HepG2 (cell line): ENCODE measurements at regions not wholly inside any gene's neighbourhood (a gene's known extent, or its start where the extent isn't known, plus 50 kb on each side); places are given as distances from the start of the nearest gene placed in this dataset.

Source experiments
- ATAC-seq: fragments of 200-7000 bp; cut with Tn5 transposase; 3 replicates; pipeline ENCODE4 v1.9.1; 2020; ENCODE audit warnings: mild to moderate bottlenecking, moderate library complexity
- BruUV-seq: library from RNA; stranded (reverse); fragments of 400-500 nt; replicated peaks from 2 replicates; lab custom pipeline; 2021; lab: Mats Ljungman, UMichigan
- CTCF ChIA-PET: fragments of 300-600 bp; formaldehyde crosslinking; extraction: SDS; loops from one replicate; lab custom pipeline; 2021; ENCODE audit warnings: low total read pairs, inconsistent platforms, low intra/inter-chr PET ratio; lab: Yijun Ruan, JAX
- POLR2A ChIA-PET: fragments of 350-600 bp; sonication (Branson Sonifier 250); formaldehyde crosslinking; loops from one replicate; lab custom pipeline; 2020; ENCODE audit warnings: antibody characterized with exemption, inconsistent platforms; lab: Yijun Ruan, JAX
- DNase-seq: peaks from one replicate; pipeline ENCODE4 v3.0.0-alpha.2; 2015; ENCODE audit warnings: low spot score
- FAIRE-seq: peaks from 3 replicates; lab custom pipeline; 2011; peaks lifted over from hg19 to GRCh38; lab: Jason Lieb, UNC
- H2AFZ ChIP-seq: one replicate; pipeline ENCODE4 v1.6.1; 2011; ENCODE audit warnings: low read length, inconsistent platforms
- H3K27ac ChIP-seq: fragments of 300-600 bp; 3 replicates; pipeline ENCODE4 v1.8.0; 2011; ENCODE audit warnings: mixed run types, mild to moderate bottlenecking, mixed read lengths, low read length, inconsistent platforms; ENCODE audit not compliant: insufficient read depth; ENCODE audit errors: extremely low read length
- H3K27me3 ChIP-seq, 2 experiments: fragments of 200-600 bp in 1 of 2; 2 replicates in 1 of 2; 3 replicates in 1 of 2; pipeline versions ENCODE4 v1.6.0 to v1.8.0; 2011; ENCODE audit warnings: low read length in 2 of 2, mild to moderate bottlenecking in 2 of 2, moderate library complexity in 2 of 2, inconsistent platforms in 1 of 2; ENCODE audit not compliant: insufficient read depth in 2 of 2, control insufficient read depth in 1 of 2
- H3K36me3 ChIP-seq, 2 experiments: fragments of 200-600 bp in 1 of 2; replicated peaks in 1 of 2; 2 replicates in 1 of 2; 3 replicates in 1 of 2; pipeline versions ENCODE4 v1.5.1 to v1.8.0; 2011; ENCODE audit warnings: low read length in 2 of 2, inconsistent platforms in 1 of 2; ENCODE audit not compliant: insufficient read depth in 2 of 2, control insufficient read depth in 1 of 2
- H3K4me1 ChIP-seq: 2 replicates; pipeline ENCODE4 v1.5.1; 2012; ENCODE audit warnings: low read length, inconsistent platforms; ENCODE audit not compliant: insufficient read depth
- H3K4me2 ChIP-seq: 2 replicates; pipeline ENCODE4 v1.6.0; 2011; ENCODE audit warnings: low read depth, low read length, inconsistent platforms
- H3K4me3 ChIP-seq, 3 experiments: fragments of 200-600 bp in 1 of 3; sonication (generic), shearing (Covaris generic) in 1 of 3; replicated peaks in 1 of 3; 2 replicates each; pipeline ENCODE4 v1.5.1; 2011 to 2016; ENCODE audit warnings: low read length in 3 of 3, inconsistent platforms in 2 of 3, low read depth in 2 of 3, mild to moderate bottlenecking in 2 of 3, control low read depth in 1 of 3, mixed read lengths in 1 of 3; ENCODE audit not compliant: insufficient read depth in 1 of 3
- H3K79me2 ChIP-seq: one replicate; pipeline ENCODE4 v1.6.1; 2011; ENCODE audit warnings: low read length, inconsistent platforms; ENCODE audit not compliant: insufficient read depth
- H3K9ac ChIP-seq: 2 replicates; pipeline ENCODE4 v1.6.0; 2011; ENCODE audit warnings: mild to moderate bottlenecking, low read depth, low read length, inconsistent platforms; ENCODE audit not compliant: insufficient read depth
- H3K9me3 ChIP-seq: 2 replicates; pipeline ENCODE4 v1.5.1; 2012; ENCODE audit warnings: mild to moderate bottlenecking, low read length
- H4K20me1 ChIP-seq: 2 replicates; pipeline ENCODE4 v1.6.0; 2011; ENCODE audit warnings: inconsistent platforms, mild to moderate bottlenecking, low read length, moderate library complexity; ENCODE audit not compliant: insufficient read depth
- MEIS2 ChIP-seq: sonication (generic); formaldehyde crosslinking; IDR thresholded peaks from 2 replicates; pipeline ENCODE4 v1.9.0; 2021; ENCODE audit warnings: mild to moderate bottlenecking, missing genetic modification reagents
- NKX3-1 ChIP-seq: sonication (generic); formaldehyde crosslinking; IDR thresholded peaks from 2 replicates; pipeline ENCODE4 v1.5.0; 2020; ENCODE audit warnings: missing genetic modification reagents
- SALL1 ChIP-seq: sonication (generic); formaldehyde crosslinking; IDR thresholded peaks from 2 replicates; pipeline ENCODE4 v1.8.0; 2022; ENCODE audit warnings: mild to moderate bottlenecking, missing genetic modification reagents
- USF2 ChIP-seq, 2 experiments: sonication (generic) in 1 of 2; formaldehyde crosslinking in 1 of 2; IDR thresholded peaks; 2 replicates each; pipeline versions ENCODE4 v1.5.1 to v1.6.1; 2011 to 2020; ENCODE audit warnings: borderline replicate concordance in 1 of 2, low read depth in 1 of 2, low read length in 1 of 2, mild to moderate bottlenecking in 1 of 2, missing genetic modification reagents in 1 of 2, moderate library complexity in 1 of 2
- WIZ ChIP-seq: sonication (generic); formaldehyde crosslinking; IDR thresholded peaks from 2 replicates; pipeline ENCODE4 v1.5.1; 2020; ENCODE audit warnings: mild to moderate bottlenecking, missing genetic modification reagents
- ZMYM3 ChIP-seq: sonication (generic); formaldehyde crosslinking; IDR thresholded peaks from 2 replicates; pipeline ENCODE4 v1.5.1; 2020; ENCODE audit warnings: mild to moderate bottlenecking, missing genetic modification reagents
- ZNF468 ChIP-seq: sonication (generic); formaldehyde crosslinking; IDR thresholded peaks from 2 replicates; pipeline ENCODE4 v1.8.0; 2022; ENCODE audit warnings: mild to moderate bottlenecking, moderate library complexity, missing genetic modification reagents
- ZNF644 ChIP-seq: IDR thresholded peaks from 2 replicates; pipeline ENCODE4 v1.6.1; 2016; ENCODE audit warnings: low read depth
- ZNF788 ChIP-seq: sonication (generic); formaldehyde crosslinking; IDR thresholded peaks from 2 replicates; pipeline ENCODE4 v1.5.0; 2020; ENCODE audit warnings: mild to moderate bottlenecking, missing genetic modification reagents, borderline replicate concordance
- WGBS: methylation state at CpG from one replicate; pipeline ENCODE4 v1.1.6; 2017; ENCODE audit warnings: low lambda C conversion rate; 5-methylcytosine and 5-hydroxymethylcytosine counted together
- in situ Hi-C: cut with HindIII; loops from 2 replicates; pipeline ENCODE4 v1.10.0; 2017; ENCODE audit warnings: low pct_unique_long_range_greater_than_20kb; ENCODE audit not compliant: extremely low pct_ligation_motif_present
- intact Hi-C: fragments of 100-400 bp; cut with micrococcal nuclease; formaldehyde crosslinking; loops from one replicate; pipeline ENCODE4 v1.10.0; 2022; ENCODE audit not compliant: unreplicated experiment
- TF ChIP-seq, protein P1 (sequence below): sonication (generic); formaldehyde crosslinking; IDR thresholded peaks from 2 replicates; pipeline ENCODE4 v1.5.0; 2020; ENCODE audit warnings: mild to moderate bottlenecking, missing genetic modification reagents
- TF ChIP-seq, protein P2 (sequence below): sonication (generic); formaldehyde crosslinking; IDR thresholded peaks from 2 replicates; pipeline ENCODE4 v1.8.0; 2022; ENCODE audit warnings: mild to moderate bottlenecking, missing genetic modification reagents, borderline replicate concordance
- TF ChIP-seq, protein P3 (sequence below): sonication (generic); formaldehyde crosslinking; IDR thresholded peaks from 2 replicates; pipeline ENCODE4 v1.5.1; 2020; ENCODE audit warnings: mild to moderate bottlenecking, missing genetic modification reagents, moderate library complexity

DNA sequence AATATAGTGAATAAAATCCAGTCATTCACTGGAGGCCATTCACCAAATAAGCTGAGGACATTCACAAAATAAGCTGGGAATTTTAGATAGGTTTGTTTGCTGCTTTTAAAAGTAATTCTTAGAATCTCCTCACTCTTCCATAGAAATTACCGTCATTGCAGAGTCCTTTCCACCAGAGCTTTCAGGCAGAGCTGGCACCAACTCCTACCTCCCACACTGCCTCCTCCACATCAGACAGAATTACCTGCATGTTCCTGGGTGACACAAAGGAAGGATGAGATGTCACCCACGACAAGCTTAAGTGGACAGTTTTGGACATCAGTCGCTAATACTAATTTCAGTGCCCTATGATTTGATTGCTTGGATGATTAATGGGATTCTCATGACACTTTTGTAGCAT lies 1113.2 kb downstream of the IGSF11 start:
- no peak for TF ChIP-seq ZNF788 (CRISPR knock-in tag)
- TF ChIP-seq MEIS2 (CRISPR knock-in tag) = no peak
- TF ChIP-seq USF2 (IDR thresholded peaks at IDR 0.05; ENCODE audit: low read depth, low read length) = no peak
- no peak for TF ChIP-seq USF2 (CRISPR knock-in tag; IDR thresholded peaks at IDR 0.05; ENCODE audit: borderline replicate concordance)
- TF ChIP-seq, protein P1, sequence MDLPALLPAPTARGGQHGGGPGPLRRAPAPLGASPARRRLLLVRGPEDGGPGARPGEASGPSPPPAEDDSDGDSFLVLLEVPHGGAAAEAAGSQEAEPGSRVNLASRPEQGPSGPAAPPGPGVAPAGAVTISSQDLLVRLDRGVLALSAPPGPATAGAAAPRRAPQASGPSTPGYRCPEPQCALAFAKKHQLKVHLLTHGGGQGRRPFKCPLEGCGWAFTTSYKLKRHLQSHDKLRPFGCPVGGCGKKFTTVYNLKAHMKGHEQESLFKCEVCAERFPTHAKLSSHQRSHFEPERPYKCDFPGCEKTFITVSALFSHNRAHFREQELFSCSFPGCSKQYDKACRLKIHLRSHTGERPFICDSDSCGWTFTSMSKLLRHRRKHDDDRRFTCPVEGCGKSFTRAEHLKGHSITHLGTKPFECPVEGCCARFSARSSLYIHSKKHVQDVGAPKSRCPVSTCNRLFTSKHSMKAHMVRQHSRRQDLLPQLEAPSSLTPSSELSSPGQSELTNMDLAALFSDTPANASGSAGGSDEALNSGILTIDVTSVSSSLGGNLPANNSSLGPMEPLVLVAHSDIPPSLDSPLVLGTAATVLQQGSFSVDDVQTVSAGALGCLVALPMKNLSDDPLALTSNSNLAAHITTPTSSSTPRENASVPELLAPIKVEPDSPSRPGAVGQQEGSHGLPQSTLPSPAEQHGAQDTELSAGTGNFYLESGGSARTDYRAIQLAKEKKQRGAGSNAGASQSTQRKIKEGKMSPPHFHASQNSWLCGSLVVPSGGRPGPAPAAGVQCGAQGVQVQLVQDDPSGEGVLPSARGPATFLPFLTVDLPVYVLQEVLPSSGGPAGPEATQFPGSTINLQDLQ = no peak
- no peak for TF ChIP-seq SALL1 (CRISPR knock-in tag)
- TF ChIP-seq, protein P2, sequence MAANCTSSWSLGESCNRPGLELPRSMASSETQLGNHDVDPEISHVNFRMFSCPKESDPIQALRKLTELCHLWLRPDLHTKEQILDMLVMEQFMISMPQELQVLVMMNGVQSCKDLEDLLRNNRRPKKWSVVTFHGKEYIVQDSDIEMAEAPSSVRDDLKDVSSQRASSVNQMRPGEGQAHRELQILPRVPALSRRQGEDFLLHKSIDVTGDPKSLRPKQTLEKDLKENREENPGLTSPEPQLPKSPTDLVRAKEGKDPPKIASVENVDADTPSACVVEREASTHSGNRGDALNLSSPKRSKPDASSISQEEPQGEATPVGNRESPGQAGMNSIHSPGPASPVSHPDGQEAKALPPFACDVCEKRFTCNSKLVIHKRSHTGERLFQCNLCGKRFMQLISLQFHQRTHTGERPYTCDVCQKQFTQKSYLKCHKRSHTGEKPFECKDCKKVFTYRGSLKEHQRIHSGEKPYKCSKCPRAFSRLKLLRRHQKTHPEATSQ (CRISPR knock-in tag) = no peak
- no peak for TF ChIP-seq ZNF644 (CRISPR knock-in tag)
- TF ChIP-seq ZNF468 (CRISPR knock-in tag) = no peak
- no peak for TF ChIP-seq ZMYM3
- no peak for TF ChIP-seq WIZ (CRISPR knock-in tag)
- no peak for TF ChIP-seq NKX3-1 (CRISPR knock-in tag)
- TF ChIP-seq, protein P3, sequence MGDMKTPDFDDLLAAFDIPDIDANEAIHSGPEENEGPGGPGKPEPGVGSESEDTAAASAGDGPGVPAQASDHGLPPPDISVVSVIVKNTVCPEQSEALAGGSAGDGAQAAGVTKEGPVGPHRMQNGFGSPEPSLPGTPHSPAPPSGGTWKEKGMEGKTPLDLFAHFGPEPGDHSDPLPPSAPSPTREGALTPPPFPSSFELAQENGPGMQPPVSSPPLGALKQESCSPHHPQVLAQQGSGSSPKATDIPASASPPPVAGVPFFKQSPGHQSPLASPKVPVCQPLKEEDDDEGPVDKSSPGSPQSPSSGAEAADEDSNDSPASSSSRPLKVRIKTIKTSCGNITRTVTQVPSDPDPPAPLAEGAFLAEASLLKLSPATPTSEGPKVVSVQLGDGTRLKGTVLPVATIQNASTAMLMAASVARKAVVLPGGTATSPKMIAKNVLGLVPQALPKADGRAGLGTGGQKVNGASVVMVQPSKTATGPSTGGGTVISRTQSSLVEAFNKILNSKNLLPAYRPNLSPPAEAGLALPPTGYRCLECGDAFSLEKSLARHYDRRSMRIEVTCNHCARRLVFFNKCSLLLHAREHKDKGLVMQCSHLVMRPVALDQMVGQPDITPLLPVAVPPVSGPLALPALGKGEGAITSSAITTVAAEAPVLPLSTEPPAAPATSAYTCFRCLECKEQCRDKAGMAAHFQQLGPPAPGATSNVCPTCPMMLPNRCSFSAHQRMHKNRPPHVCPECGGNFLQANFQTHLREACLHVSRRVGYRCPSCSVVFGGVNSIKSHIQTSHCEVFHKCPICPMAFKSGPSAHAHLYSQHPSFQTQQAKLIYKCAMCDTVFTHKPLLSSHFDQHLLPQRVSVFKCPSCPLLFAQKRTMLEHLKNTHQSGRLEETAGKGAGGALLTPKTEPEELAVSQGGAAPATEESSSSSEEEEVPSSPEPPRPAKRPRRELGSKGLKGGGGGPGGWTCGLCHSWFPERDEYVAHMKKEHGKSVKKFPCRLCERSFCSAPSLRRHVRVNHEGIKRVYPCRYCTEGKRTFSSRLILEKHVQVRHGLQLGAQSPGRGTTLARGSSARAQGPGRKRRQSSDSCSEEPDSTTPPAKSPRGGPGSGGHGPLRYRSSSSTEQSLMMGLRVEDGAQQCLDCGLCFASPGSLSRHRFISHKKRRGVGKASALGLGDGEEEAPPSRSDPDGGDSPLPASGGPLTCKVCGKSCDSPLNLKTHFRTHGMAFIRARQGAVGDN (CRISPR knock-in tag) = no peak
- TF ChIP-seq, all 625 proteins: peak for 0
- H3K27me3 ChIP-seq = no peaks in the 10 kb centered on the region
- no peaks in the 10 kb centered on the region for H3K9me3 ChIP-seq
- CTCF ChIA-PET = no interaction called here
- no peak for FAIRE-seq
- no peak for ATAC-seq
- H4K20me1 ChIP-seq = no peaks in the 10 kb centered on the region
- 3% methylated on average over 3 of the region's 3 CpGs for WGBS
- H3K79me2 ChIP-seq = no peaks in the 10 kb centered on the region
- no peak overlapping the region for H3K9ac ChIP-seq
- H3K4me1 ChIP-seq = no peaks in the 10 kb centered on the region
- no peak overlapping the region for H2AFZ ChIP-seq
- H3K4me3 ChIP-seq = no peak overlapping the region
- no TSS peak for BruUV-seq
- in situ Hi-C loops (no loop called here), intact Hi-C loops (no loop called here)
- POLR2A ChIA-PET = no interaction called here
- no peaks in the 10 kb centered on the region for H3K36me3 ChIP-seq
- no peak overlapping the region for H3K4me2 ChIP-seq
- no peak for DNase-seq
- H3K27ac ChIP-seq = no peak overlapping the region
